ENCODE measurements at regions not wholly inside any gene's neighbourhood (a gene's known extent, or its start where the extent isn't known, plus 50 kb on each side); places are given as distances from the start of the nearest gene placed in this dataset.

- H3K9ac ChIP-seq (ENCODE audit: low read length) = no peak overlapping the region
- H3K9me3 ChIP-seq (ENCODE audit: insufficient read depth, low read length) = no peaks in the 10 kb centered on the region
Measured at GRCh38 chr1:112196731-112197130, 199.3 kb upstream of the CTTNBP2NL start.

GRCh38 chr1:112209493-112209892, 186.5 kb upstream of the CTTNBP2NL start:
- no peaks in the 10 kb centered on the region for H3F3A ChIP-seq (ENCODE audit: insufficient read depth)
- no peaks in the 10 kb centered on the region for H3K36me3 ChIP-seq (ENCODE audit: low read length)
- no peaks in the 10 kb centered on the region for H3K27me3 ChIP-seq (ENCODE audit: low read length)
- no peak overlapping the region for H3K27ac ChIP-seq (ENCODE audit: low read depth, low read length)
- no peak overlapping the region for H3K9ac ChIP-seq (ENCODE audit: low read length)
- no peaks in the 10 kb centered on the region for H3K9me2 ChIP-seq (replicated peaks; ENCODE audit: insufficient read depth, low read length)
- no peak overlapping the region for H2AFZ ChIP-seq (ENCODE audit: low read depth, low read length, severe bottlenecking)
- H4K20me1 ChIP-seq (ENCODE audit: low read depth, low read length) = no peaks in the 10 kb centered on the region
- H3K4me3 ChIP-seq (ENCODE audit: insufficient read depth, low read length, poor library complexity, severe bottlenecking) = no peak overlapping the region
- H3K9me3 ChIP-seq (ENCODE audit: insufficient read depth, low read length) = no peaks in the 10 kb centered on the region
- H3K4me2 ChIP-seq (ENCODE audit: low read depth, low read length, poor library complexity, severe bottlenecking) = no peak overlapping the region
- no peaks in the 10 kb centered on the region for H3K79me2 ChIP-seq (ENCODE audit: insufficient read depth, low read length)
- no peak for TF ChIP-seq EZH2phosphoT487 (conservative IDR thresholded peaks at IDR 0.05; ENCODE audit: low read length)
- TF ChIP-seq, protein P1, sequence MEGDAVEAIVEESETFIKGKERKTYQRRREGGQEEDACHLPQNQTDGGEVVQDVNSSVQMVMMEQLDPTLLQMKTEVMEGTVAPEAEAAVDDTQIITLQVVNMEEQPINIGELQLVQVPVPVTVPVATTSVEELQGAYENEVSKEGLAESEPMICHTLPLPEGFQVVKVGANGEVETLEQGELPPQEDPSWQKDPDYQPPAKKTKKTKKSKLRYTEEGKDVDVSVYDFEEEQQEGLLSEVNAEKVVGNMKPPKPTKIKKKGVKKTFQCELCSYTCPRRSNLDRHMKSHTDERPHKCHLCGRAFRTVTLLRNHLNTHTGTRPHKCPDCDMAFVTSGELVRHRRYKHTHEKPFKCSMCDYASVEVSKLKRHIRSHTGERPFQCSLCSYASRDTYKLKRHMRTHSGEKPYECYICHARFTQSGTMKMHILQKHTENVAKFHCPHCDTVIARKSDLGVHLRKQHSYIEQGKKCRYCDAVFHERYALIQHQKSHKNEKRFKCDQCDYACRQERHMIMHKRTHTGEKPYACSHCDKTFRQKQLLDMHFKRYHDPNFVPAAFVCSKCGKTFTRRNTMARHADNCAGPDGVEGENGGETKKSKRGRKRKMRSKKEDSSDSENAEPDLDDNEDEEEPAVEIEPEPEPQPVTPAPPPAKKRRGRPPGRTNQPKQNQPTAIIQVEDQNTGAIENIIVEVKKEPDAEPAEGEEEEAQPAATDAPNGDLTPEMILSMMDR (IDR thresholded peaks at IDR 0.05; ENCODE audit: insufficient read depth, low read length, poor library complexity, severe bottlenecking) = no peak

More at GRCh38 chr1:112196731-112197130, 199.3 kb upstream of the CTTNBP2NL start:
- Histone ChIP-seq H3K4me3 (ENCODE audit: insufficient read depth, low read length, poor library complexity, severe bottlenecking) (no peak overlapping the region), H3K79me2 (ENCODE audit: insufficient read depth, low read length) (no peaks in the 10 kb centered on the region), H3F3A (ENCODE audit: insufficient read depth) (no peaks in the 10 kb centered on the region), H3K27ac (ENCODE audit: low read depth, low read length) (no peak overlapping the region), H3K9me2 (replicated peaks; ENCODE audit: insufficient read depth, low read length) (no peaks in the 10 kb centered on the region), H3K4me2 (ENCODE audit: low read depth, low read length, poor library complexity, severe bottlenecking) (no peak overlapping the region), H2AFZ (ENCODE audit: low read depth, low read length, severe bottlenecking) (no peak overlapping the region), H3K36me3 (ENCODE audit: low read length) (no peaks in the 10 kb centered on the region), H3K27me3 (ENCODE audit: low read length) (no peaks in the 10 kb centered on the region), H4K20me1 (ENCODE audit: low read depth, low read length) (no peaks in the 10 kb centered on the region)
- no peak for TF ChIP-seq EZH2phosphoT487 (conservative IDR thresholded peaks at IDR 0.05; ENCODE audit: low read length)
- TF ChIP-seq, protein P1 (IDR thresholded peaks at IDR 0.05; ENCODE audit: insufficient read depth, low read length, poor library complexity, severe bottlenecking) = no peak

- Histone ChIP-seq H3K4me2 (ENCODE audit: low read depth, low read length, poor library complexity, severe bottlenecking) (no peak overlapping the region), H3K27ac (ENCODE audit: low read depth, low read length) (no peak overlapping the region), H3F3A (ENCODE audit: insufficient read depth) (no peaks in the 10 kb centered on the region), H3K36me3 (ENCODE audit: low read length) (no peaks in the 10 kb centered on the region), H2AFZ (ENCODE audit: low read depth, low read length, severe bottlenecking) (no peak overlapping the region), H3K79me2 (ENCODE audit: insufficient read depth, low read length) (no peaks in the 10 kb centered on the region), H3K9me2 (replicated peaks; ENCODE audit: insufficient read depth, low read length) (no peaks in the 10 kb centered on the region), H3K9ac (ENCODE audit: low read length) (no peak overlapping the region), H3K9me3 (ENCODE audit: insufficient read depth, low read length) (no peaks in the 10 kb centered on the region), H4K20me1 (ENCODE audit: low read depth, low read length) (no peaks in the 10 kb centered on the region), H3K4me3 (ENCODE audit: insufficient read depth, low read length, poor library complexity, severe bottlenecking) (no peak overlapping the region), H3K27me3 (ENCODE audit: low read length) (no peaks in the 10 kb centered on the region)
- TF ChIP-seq, protein P1 (IDR thresholded peaks at IDR 0.05; ENCODE audit: insufficient read depth, low read length, poor library complexity, severe bottlenecking) = no peak
Measured at GRCh38 chr1:112219267-112219666, 176.7 kb upstream of the CTTNBP2NL start.
